ENCODE measurements at regions not wholly inside any gene's neighbourhood (a gene's known extent, or its start where the extent isn't known, plus 50 kb on each side); places are given as distances from the start of the nearest gene placed in this dataset.

GRCh38 chr9:113659740-113660139 is 196.2 kb downstream of the RGS3 start:
- H3K9ac ChIP-seq (ENCODE audit: insufficient read depth, low read length): no peak overlapping the region
- DNase-seq (ENCODE audit: low read depth in 2 of 2): no peak

DNA sequence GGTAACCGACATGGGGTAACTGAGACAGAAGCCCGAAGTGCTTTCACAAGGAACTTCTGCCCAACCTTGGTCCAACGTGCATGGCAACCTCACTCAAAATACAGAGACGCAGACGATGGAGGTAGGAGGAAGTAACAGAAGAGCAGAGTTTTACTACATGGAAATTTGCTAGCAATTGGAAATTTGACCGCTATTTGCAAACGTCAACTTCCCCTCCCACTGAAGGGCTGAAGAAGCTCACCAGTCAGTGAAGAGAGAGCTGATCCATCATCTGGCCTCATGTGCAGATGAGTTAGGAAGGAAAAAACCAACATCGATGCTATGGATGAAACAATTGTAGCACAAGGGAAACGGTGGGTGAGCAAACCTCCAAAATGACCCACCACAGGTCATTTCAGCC is 196.7 kb downstream of the RGS3 start:
- Histone ChIP-seq H3K4me2 (ENCODE audit: extremely low read depth, insufficient read depth, low read length) (no peak overlapping the region), H3K27ac (ENCODE audit: insufficient read depth, low read length) (no peak overlapping the region), H3K9ac (ENCODE audit: insufficient read depth, low read length) (no peak overlapping the region), H3K9me3 (ENCODE audit: control insufficient read depth, insufficient read depth, low read depth, low read length) (no peaks in the 10 kb centered on the region), H4K20me1 (ENCODE audit: control insufficient read depth, extremely low read depth, insufficient read depth, low read length) (no peaks in the 10 kb centered on the region), H3K36me3 (ENCODE audit: control insufficient read depth, insufficient read depth, low read length) (no peaks in the 10 kb centered on the region), H3K27me3 (ENCODE audit: control insufficient read depth, insufficient read depth, low read length) (peaks cover 2% of the 10 kb centered on the region), H3K4me3 (replicated peaks in 1 of 4; ENCODE audit: control extremely low read depth in 1 of 4, insufficient read depth in 1 of 4, low read depth in 3 of 4, low read length in 4 of 4) (no peak overlapping the region), H3K4me1 (ENCODE audit: control insufficient read depth, extremely low read depth, insufficient read depth, low read length) (peaks cover 9% of the 10 kb centered on the region), H3K79me2 (ENCODE audit: control insufficient read depth, insufficient read depth, low read length) (no peaks in the 10 kb centered on the region), H2AFZ (ENCODE audit: low read length) (no peak overlapping the region)
- DNase-seq (ENCODE audit: low read depth in 2 of 2): no peak
- TF ChIP-seq CTCF (conservative IDR thresholded peaks at IDR 0.05 in 1 of 2, IDR thresholded peaks at IDR 0.05 in 1 of 2; ENCODE audit: low read depth in 1 of 2, low read length in 2 of 2): no peak
- TF ChIP-seq EZH2 (IDR thresholded peaks at IDR 0.05; ENCODE audit: low read length, missing control alignments): no peak

More at GRCh38 chr9:113659740-113660139, 196.2 kb downstream of the RGS3 start:
- Histone ChIP-seq H4K20me1 (ENCODE audit: control insufficient read depth, extremely low read depth, insufficient read depth, low read length) (no peaks in the 10 kb centered on the region), H3K9me3 (ENCODE audit: control insufficient read depth, insufficient read depth, low read depth, low read length) (no peaks in the 10 kb centered on the region), H3K27ac (ENCODE audit: insufficient read depth, low read length) (no peak overlapping the region), H2AFZ (ENCODE audit: low read length) (no peak overlapping the region), H3K27me3 (ENCODE audit: control insufficient read depth, insufficient read depth, low read length) (no peaks in the 10 kb centered on the region), H3K79me2 (ENCODE audit: control insufficient read depth, insufficient read depth, low read length) (no peaks in the 10 kb centered on the region), H3K4me2 (ENCODE audit: extremely low read depth, insufficient read depth, low read length) (no peak overlapping the region), H3K4me3 (replicated peaks in 1 of 4; ENCODE audit: control extremely low read depth in 1 of 4, insufficient read depth in 1 of 4, low read depth in 3 of 4, low read length in 4 of 4) (no peak overlapping the region), H3K36me3 (ENCODE audit: control insufficient read depth, insufficient read depth, low read length) (no peaks in the 10 kb centered on the region), H3K4me1 (ENCODE audit: control insufficient read depth, extremely low read depth, insufficient read depth, low read length) (peaks cover 12% of the 10 kb centered on the region)
- no peak for TF ChIP-seq CTCF (conservative IDR thresholded peaks at IDR 0.05 in 1 of 2, IDR thresholded peaks at IDR 0.05 in 1 of 2; ENCODE audit: low read depth in 1 of 2, low read length in 2 of 2)
- TF ChIP-seq EZH2 (IDR thresholded peaks at IDR 0.05; ENCODE audit: low read length, missing control alignments): no peak

- peaks cover 2% of the 10 kb centered on the region for H3K27me3 ChIP-seq (ENCODE audit: control insufficient read depth, insufficient read depth, low read length)
- H2AFZ ChIP-seq (ENCODE audit: low read length): no peak overlapping the region
- H3K9me3 ChIP-seq (ENCODE audit: control insufficient read depth, insufficient read depth, low read depth, low read length): no peaks in the 10 kb centered on the region
- no peaks in the 10 kb centered on the region for H4K20me1 ChIP-seq (ENCODE audit: control insufficient read depth, extremely low read depth, insufficient read depth, low read length)
- no peak overlapping the region for H3K4me3 ChIP-seq (replicated peaks in 1 of 4; ENCODE audit: control extremely low read depth in 1 of 4, insufficient read depth in 1 of 4, low read depth in 3 of 4, low read length in 4 of 4)
- H3K36me3 ChIP-seq (ENCODE audit: control insufficient read depth, insufficient read depth, low read length): no peaks in the 10 kb centered on the region
- H3K27ac ChIP-seq (ENCODE audit: insufficient read depth, low read length): no peak overlapping the region
- H3K79me2 ChIP-seq (ENCODE audit: control insufficient read depth, insufficient read depth, low read length): no peaks in the 10 kb centered on the region
- DNase-seq (ENCODE audit: low read depth in 2 of 2): no peak
- peaks cover 8% of the 10 kb centered on the region for H3K4me1 ChIP-seq (ENCODE audit: control insufficient read depth, extremely low read depth, insufficient read depth, low read length)
- no peak for TF ChIP-seq EZH2 (IDR thresholded peaks at IDR 0.05; ENCODE audit: low read length, missing control alignments)
- TF ChIP-seq CTCF (conservative IDR thresholded peaks at IDR 0.05 in 1 of 2, IDR thresholded peaks at IDR 0.05 in 1 of 2; ENCODE audit: low read depth in 1 of 2, low read length in 2 of 2): no peak
- no peak overlapping the region for H3K4me2 ChIP-seq (ENCODE audit: extremely low read depth, insufficient read depth, low read length)
- H3K9ac ChIP-seq (ENCODE audit: insufficient read depth, low read length): no peak overlapping the region
Observed at GRCh38 chr9:113661074-113661473, 197.5 kb downstream of the RGS3 start.

All from fibroblast of lung (primary cell).